Esophagus muscularis mucosa (tissue), 4 donors: ENCODE measurements at regions not wholly inside any gene's neighbourhood (a gene's known extent, or its start where the extent isn't known, plus 50 kb on each side); places are given as distances from the start of the nearest gene placed in this dataset.

Experiments
- DNase-seq: peaks from one replicate; pipeline ENCODE4 v3.0.0-alpha.2; 2017; ENCODE audit errors: extremely low spot score
- H3K27ac ChIP-seq, 4 donors: fragments of 200-600 bp; sonication (generic); replicated peaks in 1 of 4; 1 replicate in 3 of 4; 2 replicates in 1 of 4; pipeline ENCODE4 v1.5.1; 2016 to 2019; ENCODE audit warnings: mild to moderate bottlenecking in 1 of 4
- H3K27me3 ChIP-seq, 4 donors: fragments of 200-600 bp; sonication (generic); one replicate each; pipeline versions ENCODE4 v1.5.1 to v1.6.0; 2016 to 2019
- H3K36me3 ChIP-seq, 4 donors: fragments of 200-600 bp; sonication (generic); one replicate each; pipeline ENCODE4 v1.5.1; 2016 to 2019
- H3K4me1 ChIP-seq, 4 donors: fragments of 200-600 bp; sonication (generic); one replicate each; pipeline ENCODE4 v1.5.1; 2016 to 2019
- H3K4me3 ChIP-seq, 4 donors: fragments of 200-600 bp; sonication (generic); 1 replicate in 2 of 4; 2 replicates in 2 of 4; pipeline ENCODE4 v1.5.1; 2016 to 2019; ENCODE audit warnings: mild to moderate bottlenecking in 4 of 4, moderate library complexity in 1 of 4
- H3K9me3 ChIP-seq, 4 donors: fragments of 200-600 bp; sonication (generic); 1 replicate in 3 of 4; 2 replicates in 1 of 4; pipeline ENCODE4 v1.5.1; 2016 to 2019
- CTCF ChIP-seq, 3 experiments: fragments of 200-600 bp in 2 of 3; fragments of 450-650 bp in 1 of 3; sonication (generic) in 2 of 3; IDR thresholded peaks; one replicate each; pipeline ENCODE4 v1.5.1; 2017 to 2019; ENCODE audit warnings: antibody characterized with exemption in 3 of 3, mild to moderate bottlenecking in 2 of 3, moderate library complexity in 1 of 3
- EP300 ChIP-seq: sonication (generic); formaldehyde crosslinking; IDR thresholded peaks from one replicate; pipeline ENCODE4 v1.6.1; 2017; ENCODE audit warnings: antibody characterized with exemption
- POLR2A ChIP-seq: fragments of 450-650 bp; IDR thresholded peaks from one replicate; pipeline ENCODE4 v1.6.1; 2017; ENCODE audit warnings: antibody characterized with exemption, moderate library complexity, mild to moderate bottlenecking, low read depth
- POLR2AphosphoS5 ChIP-seq, 2 donors: sonication (generic); formaldehyde crosslinking; IDR thresholded peaks; one replicate each; pipeline ENCODE4 v1.6.1; 2017; ENCODE audit warnings: antibody characterized with exemption in 2 of 2
- WGBS: methylation state at CpG from one replicate; pipeline ENCODE4 v1.1.5; 2018; 5-methylcytosine and 5-hydroxymethylcytosine counted together
- intact Hi-C: fragments of 100-400 bp; cut with DNase I; formaldehyde crosslinking; loops from one replicate; pipeline ENCODE4 v1.15.1; 2023

GRCh38 chr14:82546401-82546800 lies 1012.7 kb upstream of the SEL1L start:
- Histone ChIP-seq H3K27ac (no peak overlapping the region), H3K36me3 (no peaks in the 10 kb centered on the region), H3K4me3 (no peak overlapping the region), H3K9me3 (no peaks in the 10 kb centered on the region), H3K4me1 (no peaks in the 10 kb centered on the region), H3K27me3 (no peaks in the 10 kb centered on the region)
- TF ChIP-seq EP300 (no peak), POLR2A (no peak), POLR2AphosphoS5 (IDR thresholded peaks at IDR 0.05) (no peak), CTCF (IDR thresholded peaks at IDR 0.05) (no peak)
- WGBS = 69% methylated on average over 2 of the region's 2 CpGs
- intact Hi-C loops = no loop called here
- no peak for DNase-seq

GRCh38 chr14:82549306-82549990 lies 1015.8 kb upstream of the SEL1L start:
- no peak for DNase-seq
- WGBS = 82% methylated on average over 9 of the region's 9 CpGs
- Histone ChIP-seq H3K36me3 (no peaks in the 10 kb centered on the region), H3K27ac (no peak overlapping the region), H3K4me1 (no peaks in the 10 kb centered on the region), H3K4me3 (no peak overlapping the region), H3K9me3 (no peaks in the 10 kb centered on the region), H3K27me3 (no peaks in the 10 kb centered on the region)
- intact Hi-C loops = no loop called here
- TF ChIP-seq POLR2A (no peak), CTCF (IDR thresholded peaks at IDR 0.05) (no peak), POLR2AphosphoS5 (IDR thresholded peaks at IDR 0.05) (no peak), EP300 (no peak)

GRCh38 chr14:82562881-82563280 lies 1029.2 kb upstream of the SEL1L start:
- H3K4me1 ChIP-seq = no peaks in the 10 kb centered on the region
- no peaks in the 10 kb centered on the region for H3K36me3 ChIP-seq
- DNase-seq = no peak
- no peaks in the 10 kb centered on the region for H3K27me3 ChIP-seq
- 95% methylated on average over 2 of the region's 2 CpGs for WGBS
- no peak overlapping the region for H3K27ac ChIP-seq
- intact Hi-C loops = no loop called here
- H3K4me3 ChIP-seq = no peak overlapping the region
- no peaks in the 10 kb centered on the region for H3K9me3 ChIP-seq
- TF ChIP-seq POLR2AphosphoS5 (IDR thresholded peaks at IDR 0.05) = no peak
- TF ChIP-seq POLR2A = no peak
- TF ChIP-seq EP300 = no peak
- no peak for TF ChIP-seq CTCF (IDR thresholded peaks at IDR 0.05)

- no peaks in the 10 kb centered on the region for H3K36me3 ChIP-seq
- H3K4me1 ChIP-seq = no peaks in the 10 kb centered on the region
- DNase-seq = no peak
- no peak overlapping the region for H3K4me3 ChIP-seq
- 50% methylated on average over 1 of the region's 1 CpG for WGBS
- TF ChIP-seq CTCF (IDR thresholded peaks at IDR 0.05) (no peak), EP300 (no peak), POLR2AphosphoS5 (IDR thresholded peaks at IDR 0.05) (no peak), POLR2A (no peak)
- no peak overlapping the region for H3K27ac ChIP-seq
- H3K27me3 ChIP-seq = no peaks in the 10 kb centered on the region
- no peaks in the 10 kb centered on the region for H3K9me3 ChIP-seq
- intact Hi-C loops = no loop called here
These were observed 1032.2 kb upstream of the SEL1L start for GRCh38 chr14:82565825-82566224.

GRCh38 chr14:82587226-82587625 lies 1053.6 kb upstream of the SEL1L start:
- DNase-seq = no peak
- intact Hi-C loops = no loop called here
- WGBS = 65% methylated on average over 3 of the region's 3 CpGs
- Histone ChIP-seq H3K27ac (no peak overlapping the region), H3K27me3 (no peaks in the 10 kb centered on the region), H3K4me1 (no peaks in the 10 kb centered on the region), H3K9me3 (no peaks in the 10 kb centered on the region), H3K4me3 (no peak overlapping the region), H3K36me3 (no peaks in the 10 kb centered on the region)
- TF ChIP-seq POLR2AphosphoS5 (IDR thresholded peaks at IDR 0.05) = no peak
- TF ChIP-seq POLR2A = no peak
- no peak for TF ChIP-seq EP300
- no peak for TF ChIP-seq CTCF (IDR thresholded peaks at IDR 0.05)
